ENCODE measurements at regions not wholly inside any gene's neighbourhood (a gene's known extent, or its start where the extent isn't known, plus 50 kb on each side); places are given as distances from the start of the nearest gene placed in this dataset.
"Not testable (repeated sequence)": the region's sequence is repeated elsewhere in the genome, so short reads cannot be mapped to it uniquely, and the experiment has no call there.

GRCh38 chr2:39487398-39488250 lies 50.5 kb upstream of the MAP4K3 start:
- H3K4me1 Mint-ChIP-seq: peaks cover 17% of the 10 kb centered on the region
- CTCF ChIA-PET: interaction anchor here (0.6 kb wide), 1 partner anchor 98 kb away, joined by 4 read pairs; no protein-coding TSS in a partner anchor
- H3K36me3 Mint-ChIP-seq: no peaks in the 10 kb centered on the region
- no peaks in the 10 kb centered on the region for H3K9me3 Mint-ChIP-seq
- H3K4me3 Mint-ChIP-seq: no peak overlapping the region
- no peak overlapping the region for H3K27ac Mint-ChIP-seq
- H3K27me3 Mint-ChIP-seq: peaks cover 19% of the 10 kb centered on the region
- DNase-seq: no peak

- Mint-ChIP-seq H3K36me3 (no peaks in the 10 kb centered on the region), H3K4me1 (peaks cover 22% of the 10 kb centered on the region), H3K27me3 (peaks cover 19% of the 10 kb centered on the region), H3K9me3 (no peaks in the 10 kb centered on the region), H3K4me3 (no peak overlapping the region), H3K27ac (no peak overlapping the region)
- DNase-seq: no peak
- CTCF ChIA-PET: interaction anchor here (0.6 kb wide), 1 partner anchor 97 kb away, joined by 4 read pairs; no protein-coding TSS in a partner anchor
Measured at GRCh38 chr2:39488450-39488849, 51.4 kb upstream of the MAP4K3 start.

GRCh38 chr2:39490586-39490985 lies 53.5 kb upstream of the MAP4K3 start:
- DNase-seq: no peak
- CTCF ChIA-PET: no interaction called here
- peaks cover 25% of the 10 kb centered on the region for H3K27me3 Mint-ChIP-seq
- H3K4me1 Mint-ChIP-seq: peaks cover 24% of the 10 kb centered on the region
- no peak overlapping the region for H3K27ac Mint-ChIP-seq
- no peak overlapping the region for H3K4me3 Mint-ChIP-seq
- H3K9me3 Mint-ChIP-seq: no peaks in the 10 kb centered on the region
- no peaks in the 10 kb centered on the region for H3K36me3 Mint-ChIP-seq

GRCh38 chr2:39491653-39492052 lies 54.6 kb upstream of the MAP4K3 start:
- no peak for DNase-seq
- H3K36me3 Mint-ChIP-seq: no peaks in the 10 kb centered on the region
- CTCF ChIA-PET: interaction anchor here (1.5 kb wide), 1 partner anchor 13 kb away, joined by 3 read pairs; no protein-coding TSS in a partner anchor
- H3K27ac Mint-ChIP-seq: peak overlapping the region; percentile 12
- peaks cover 26% of the 10 kb centered on the region for H3K4me1 Mint-ChIP-seq
- no peak overlapping the region for H3K4me3 Mint-ChIP-seq
- H3K9me3 Mint-ChIP-seq: no peaks in the 10 kb centered on the region
- peaks cover 18% of the 10 kb centered on the region for H3K27me3 Mint-ChIP-seq

GRCh38 chr2:39492095-39492590 lies 55.1 kb upstream of the MAP4K3 start:
- H3K27ac Mint-ChIP-seq: peak overlapping the region; percentile 50
- CTCF ChIA-PET: interaction anchor here (1.5 kb wide), 1 partner anchor 14 kb away, joined by 3 read pairs; no protein-coding TSS in a partner anchor
- peaks cover 26% of the 10 kb centered on the region for H3K4me1 Mint-ChIP-seq
- DNase-seq: peak; percentile 33
- H3K9me3 Mint-ChIP-seq: no peaks in the 10 kb centered on the region
- H3K27me3 Mint-ChIP-seq: peaks cover 14% of the 10 kb centered on the region
- H3K36me3 Mint-ChIP-seq: no peaks in the 10 kb centered on the region
- H3K4me3 Mint-ChIP-seq: no peak overlapping the region

- CTCF ChIA-PET: interaction anchor here (1.5 kb wide), 1 partner anchor 14 kb away, joined by 3 read pairs; no protein-coding TSS in a partner anchor
- H3K27me3 Mint-ChIP-seq: peaks cover 14% of the 10 kb centered on the region
- no peak for DNase-seq
- no peaks in the 10 kb centered on the region for H3K9me3 Mint-ChIP-seq
- no peaks in the 10 kb centered on the region for H3K36me3 Mint-ChIP-seq
- H3K27ac Mint-ChIP-seq: no peak overlapping the region
- H3K4me1 Mint-ChIP-seq: peaks cover 26% of the 10 kb centered on the region
- no peak overlapping the region for H3K4me3 Mint-ChIP-seq
Measured at GRCh38 chr2:39492716-39493115, 55.6 kb upstream of the MAP4K3 start.

- H3K36me3 Mint-ChIP-seq: no peaks in the 10 kb centered on the region
- H3K27me3 Mint-ChIP-seq: peaks cover 9% of the 10 kb centered on the region
- no peak for DNase-seq
- peaks cover 26% of the 10 kb centered on the region for H3K4me1 Mint-ChIP-seq
- no peaks in the 10 kb centered on the region for H3K9me3 Mint-ChIP-seq
- no peak overlapping the region for H3K4me3 Mint-ChIP-seq
- CTCF ChIA-PET: interaction anchor here (0.6 kb wide), 1 partner anchor 246 kb away, joined by 3 read pairs; no protein-coding TSS in a partner anchor
- no peak overlapping the region for H3K27ac Mint-ChIP-seq
Measured at GRCh38 chr2:39494784-39495251, 57.7 kb upstream of the MAP4K3 start.

- Mint-ChIP-seq H3K27me3 (peaks cover 17% of the 10 kb centered on the region), H3K27ac (no peak overlapping the region), H3K4me3 (no peak overlapping the region), H3K4me1 (peaks cover 13% of the 10 kb centered on the region), H3K36me3 (no peaks in the 10 kb centered on the region), H3K9me3 (no peaks in the 10 kb centered on the region)
- DNase-seq: no peak
- CTCF ChIA-PET: interaction anchor here (0.9 kb wide), 1 partner anchor 14 kb away, joined by 4 read pairs; no protein-coding TSS in a partner anchor
Measured at GRCh38 chr2:39497082-39497801, 60.2 kb upstream of the MAP4K3 start.

GRCh38 chr2:39498176-39498575 lies 61.1 kb upstream of the MAP4K3 start:
- CTCF ChIA-PET, H3K4me1 Mint-ChIP-seq, H3K9me3 Mint-ChIP-seq, DNase-seq, H3K27ac Mint-ChIP-seq, H3K4me3 Mint-ChIP-seq, H3K36me3 Mint-ChIP-seq: not testable (repeated sequence)
- H3K27me3 Mint-ChIP-seq: peaks cover 22% of the 10 kb centered on the region

- H3K27ac Mint-ChIP-seq: no peak overlapping the region
- H3K27me3 Mint-ChIP-seq: peaks cover 22% of the 10 kb centered on the region
- peaks cover 4% of the 10 kb centered on the region for H3K4me1 Mint-ChIP-seq
- no peak overlapping the region for H3K4me3 Mint-ChIP-seq
- H3K36me3 Mint-ChIP-seq: no peaks in the 10 kb centered on the region
- no peak for DNase-seq
- H3K9me3 Mint-ChIP-seq: no peaks in the 10 kb centered on the region
- CTCF ChIA-PET: no interaction called here
Measured at GRCh38 chr2:39498786-39499185, 61.7 kb upstream of the MAP4K3 start.

- CTCF ChIA-PET: no interaction called here
- no peak for DNase-seq
- Mint-ChIP-seq H3K36me3 (no peaks in the 10 kb centered on the region), H3K4me1 (peaks cover 4% of the 10 kb centered on the region), H3K9me3 (no peaks in the 10 kb centered on the region), H3K27me3 (peaks cover 28% of the 10 kb centered on the region), H3K27ac (no peak overlapping the region), H3K4me3 (no peak overlapping the region)
Measured at GRCh38 chr2:39499336-39499735, 62.3 kb upstream of the MAP4K3 start.

- H3K9me3 Mint-ChIP-seq: no peaks in the 10 kb centered on the region
- CTCF ChIA-PET: interaction anchor here (0.7 to 1.0 kb wide), 2 partner anchors 14 to 26 kb away, joined by 3 to 4 read pairs; no protein-coding TSS in a partner anchor
- H3K27ac Mint-ChIP-seq: no peak overlapping the region
- no peak for DNase-seq
- peaks cover 18% of the 10 kb centered on the region for H3K27me3 Mint-ChIP-seq
- H3K4me3 Mint-ChIP-seq: no peak overlapping the region
- H3K36me3 Mint-ChIP-seq: no peaks in the 10 kb centered on the region
- H3K4me1 Mint-ChIP-seq: no peaks in the 10 kb centered on the region
Measured at GRCh38 chr2:39501412-39501811, 64.3 kb upstream of the MAP4K3 start.

GRCh38 chr2:39503277-39503676 lies 66.2 kb upstream of the MAP4K3 start:
- Mint-ChIP-seq H3K4me1 (no peaks in the 10 kb centered on the region), H3K9me3 (no peaks in the 10 kb centered on the region), H3K27me3 (peaks cover 18% of the 10 kb centered on the region), H3K4me3 (no peak overlapping the region), H3K36me3 (no peaks in the 10 kb centered on the region), H3K27ac (no peak overlapping the region)
- CTCF ChIA-PET: no interaction called here
- no peak for DNase-seq

- CTCF ChIA-PET: no interaction called here
- Mint-ChIP-seq H3K27me3 (peaks cover 18% of the 10 kb centered on the region), H3K4me3 (no peak overlapping the region), H3K4me1 (no peaks in the 10 kb centered on the region), H3K9me3 (no peaks in the 10 kb centered on the region), H3K27ac (no peak overlapping the region), H3K36me3 (no peaks in the 10 kb centered on the region)
- no peak for DNase-seq
Measured at GRCh38 chr2:39504790-39505335, 67.8 kb upstream of the MAP4K3 start.

Data from activated naive CD4-positive, alpha-beta T cell treated with anti-CD3 and anti-CD28 coated beads, Interleukin-2, amount 10 ng/mL, durations not matched to agents 7 days and 5 days (primary cell).